ENCODE measurements at regions not wholly inside any gene's neighbourhood (a gene's known extent, or its start where the extent isn't known, plus 50 kb on each side); places are given as distances from the start of the nearest gene placed in this dataset.

DNA sequence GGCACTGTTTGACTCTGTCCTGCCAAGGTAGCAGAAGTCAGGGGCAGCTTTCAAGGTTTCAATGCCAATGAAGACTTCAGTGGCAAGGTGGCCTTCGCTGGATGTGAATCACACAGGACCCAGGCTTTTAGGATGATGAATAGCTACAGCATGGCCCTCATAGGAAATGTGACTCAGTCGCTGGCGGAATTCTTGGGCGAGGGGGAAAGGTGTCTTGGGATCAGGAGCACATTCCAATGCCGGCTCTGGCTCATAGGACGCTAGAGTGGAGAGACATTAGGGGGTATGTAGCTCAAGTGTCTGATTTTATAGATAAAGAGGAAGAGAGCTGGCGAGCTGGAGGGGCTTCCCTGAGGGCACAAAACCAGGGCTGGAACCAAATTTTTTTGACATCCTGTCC, 68.6 kb downstream of the SMIM21 start:
- no peak for DNase-seq (ENCODE audit: low read depth)

- DNase-seq (ENCODE audit: low read depth) = no peak
These were observed 74.1 kb downstream of the SMIM21 start for GRCh38 chr18:75353357-75353756.

DNA sequence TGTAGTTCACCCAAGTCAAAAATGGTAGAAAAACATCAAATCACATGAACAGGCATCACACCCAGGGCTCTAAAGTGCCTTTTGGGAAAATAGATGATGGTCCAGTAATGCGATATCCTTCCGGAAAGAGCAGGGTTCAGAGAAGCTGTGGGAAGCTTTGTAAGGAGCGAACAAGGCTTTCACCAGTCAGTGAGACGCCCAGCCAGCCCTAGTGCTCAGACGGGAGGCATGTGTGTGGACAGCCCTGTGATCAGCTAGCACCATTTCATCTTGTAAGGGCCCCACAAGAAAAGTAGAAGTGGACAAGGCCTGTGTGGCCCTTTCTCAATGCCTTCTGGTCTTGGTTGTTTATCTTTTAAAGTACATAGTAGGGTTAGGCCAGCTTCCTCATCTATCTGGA, 76.1 kb downstream of the SMIM21 start:
- no peak for DNase-seq (ENCODE audit: low read depth)

GRCh38 chr18:75350857-75351256, 76.6 kb downstream of the SMIM21 start:
- no peak for DNase-seq (ENCODE audit: low read depth)

- DNase-seq (ENCODE audit: low read depth) = no peak
These were observed 77.0 kb downstream of the SMIM21 start for GRCh38 chr18:75350512-75350839.

GRCh38 chr18:75349668-75350511, 77.6 kb downstream of the SMIM21 start:
- DNase-seq (ENCODE audit: low read depth) = no peak

- no peak for DNase-seq (ENCODE audit: low read depth)
These were observed 80.8 kb downstream of the SMIM21 start for GRCh38 chr18:75346671-75347070.

DNA sequence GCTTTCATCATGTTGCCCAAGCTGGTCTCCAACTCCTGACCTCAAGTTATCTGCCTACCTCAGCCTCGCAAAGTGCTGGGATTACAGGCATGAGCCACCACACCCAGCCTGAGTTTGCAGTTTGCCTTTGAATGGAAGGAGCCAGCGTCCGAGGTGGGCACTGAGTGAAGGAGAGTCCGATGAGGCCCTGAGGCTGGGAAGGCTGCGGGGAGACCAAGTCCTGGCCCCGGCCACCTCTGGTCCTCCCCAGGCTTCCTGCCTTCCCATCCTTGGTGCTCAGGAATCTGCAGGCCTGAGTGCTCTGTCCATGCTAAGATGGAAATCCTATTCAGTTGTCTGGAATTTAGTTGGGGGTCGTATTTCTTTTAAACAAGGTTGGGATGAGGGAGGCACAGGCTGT, 82.9 kb downstream of the SMIM21 start:
- DNase-seq (ENCODE audit: low read depth) = no peak

DNA sequence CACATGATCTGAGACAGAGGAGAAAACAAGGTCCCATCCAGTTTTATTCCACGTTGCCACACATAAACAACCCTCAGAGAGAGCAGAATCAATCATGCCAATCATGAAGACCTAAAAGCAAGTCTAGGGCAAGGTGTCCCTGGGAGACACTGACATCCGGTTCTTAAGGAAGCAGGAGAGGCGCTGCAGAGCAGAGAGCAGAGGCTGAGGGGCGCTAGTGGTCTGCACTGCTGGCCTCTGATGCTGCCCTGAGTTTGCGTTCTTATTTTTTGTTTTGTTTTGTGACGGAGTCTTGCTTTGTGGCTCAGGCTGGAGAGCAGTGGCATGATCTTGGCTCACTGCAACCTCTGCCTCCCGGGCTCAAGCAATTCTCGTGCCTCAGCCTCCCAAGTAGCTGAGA, 83.3 kb downstream of the SMIM21 start:
- DNase-seq (ENCODE audit: low read depth) = no peak

- DNase-seq (ENCODE audit: low read depth) = no peak
These were observed 84.1 kb downstream of the SMIM21 start for GRCh38 chr18:75343389-75343788.

GRCh38 chr18:75341897-75342296, 85.6 kb downstream of the SMIM21 start:
- no peak for DNase-seq (ENCODE audit: low read depth)

DNA sequence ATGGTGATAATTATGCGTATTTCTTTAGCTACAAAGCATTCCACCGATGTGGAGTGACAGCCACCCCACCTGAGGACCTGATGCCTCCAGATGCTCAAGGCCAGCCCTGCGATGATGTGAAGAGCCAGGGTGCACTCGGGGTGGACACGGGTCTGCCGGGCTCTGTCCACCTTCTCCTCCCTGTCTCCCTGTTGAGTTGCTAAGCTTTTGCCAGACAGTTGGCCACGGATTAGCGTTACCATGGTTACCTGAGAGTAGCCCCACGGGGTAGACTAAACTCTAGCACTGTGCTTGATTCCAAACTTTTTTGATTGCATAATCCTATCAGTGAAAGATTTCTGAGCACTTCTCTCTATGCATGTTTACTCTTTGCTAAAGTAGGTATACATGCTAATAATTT, 86.2 kb downstream of the SMIM21 start:
- peak; percentile 6 for DNase-seq (ENCODE audit: low read depth)

- DNase-seq (ENCODE audit: low read depth) = no peak
These were observed 87.4 kb downstream of the SMIM21 start for GRCh38 chr18:75339936-75340605.

Measured in iris pigment epithelial cell (primary cell).